ENCODE measurements at regions not wholly inside any gene's neighbourhood (a gene's known extent, or its start where the extent isn't known, plus 50 kb on each side); places are given as distances from the start of the nearest gene placed in this dataset.

DNA sequence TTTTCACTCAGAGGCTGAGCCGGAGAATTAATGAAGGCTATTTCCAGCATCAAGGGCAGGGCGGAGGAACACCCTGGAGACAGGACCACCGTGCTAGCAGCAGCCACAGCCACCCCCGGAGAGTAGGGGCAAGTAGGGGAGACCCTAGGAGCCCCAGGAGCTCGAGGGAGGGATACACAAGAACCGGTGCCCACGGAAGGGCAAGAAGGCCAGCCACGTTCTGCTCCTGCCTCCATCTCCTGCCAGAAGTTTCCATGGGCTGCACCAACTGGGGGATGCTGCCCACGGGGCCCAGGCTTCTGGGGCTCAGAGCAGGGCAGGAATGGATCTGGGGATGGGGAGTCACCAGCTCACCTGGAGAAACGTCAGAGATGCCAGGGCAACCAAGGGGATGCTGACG is 626.8 kb downstream of the TBC1D22A start:
- no peaks in the 10 kb centered on the region for H3K4me1 ChIP-seq
- intact Hi-C loops (cut with DNase I): no loop called here
- no peak overlapping the region for H3K4me3 ChIP-seq
- ATAC-seq (no peak), DNase-seq (no peak)
- no peak overlapping the region for H3K27ac ChIP-seq
- 69 to 78% (median 71%) methylated on average over 11 of the region's 11 CpGs for WGBS, 3 donors
- H3K27me3 ChIP-seq (ENCODE audit: insufficient read depth in 3 of 3, low read length in 2 of 3): peaks cover 0 to 2% (median 0%) of the 10 kb centered on the region in 3 donors
- TF ChIP-seq, protein P1, sequence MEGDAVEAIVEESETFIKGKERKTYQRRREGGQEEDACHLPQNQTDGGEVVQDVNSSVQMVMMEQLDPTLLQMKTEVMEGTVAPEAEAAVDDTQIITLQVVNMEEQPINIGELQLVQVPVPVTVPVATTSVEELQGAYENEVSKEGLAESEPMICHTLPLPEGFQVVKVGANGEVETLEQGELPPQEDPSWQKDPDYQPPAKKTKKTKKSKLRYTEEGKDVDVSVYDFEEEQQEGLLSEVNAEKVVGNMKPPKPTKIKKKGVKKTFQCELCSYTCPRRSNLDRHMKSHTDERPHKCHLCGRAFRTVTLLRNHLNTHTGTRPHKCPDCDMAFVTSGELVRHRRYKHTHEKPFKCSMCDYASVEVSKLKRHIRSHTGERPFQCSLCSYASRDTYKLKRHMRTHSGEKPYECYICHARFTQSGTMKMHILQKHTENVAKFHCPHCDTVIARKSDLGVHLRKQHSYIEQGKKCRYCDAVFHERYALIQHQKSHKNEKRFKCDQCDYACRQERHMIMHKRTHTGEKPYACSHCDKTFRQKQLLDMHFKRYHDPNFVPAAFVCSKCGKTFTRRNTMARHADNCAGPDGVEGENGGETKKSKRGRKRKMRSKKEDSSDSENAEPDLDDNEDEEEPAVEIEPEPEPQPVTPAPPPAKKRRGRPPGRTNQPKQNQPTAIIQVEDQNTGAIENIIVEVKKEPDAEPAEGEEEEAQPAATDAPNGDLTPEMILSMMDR (IDR thresholded peaks at IDR 0.05): no peak
- H3K9me3 ChIP-seq: no peaks in the 10 kb centered on the region
- H3K36me3 ChIP-seq (ENCODE audit: insufficient read depth in 1 of 2, low read depth in 1 of 2): no peaks in the 10 kb centered on the region

DNA sequence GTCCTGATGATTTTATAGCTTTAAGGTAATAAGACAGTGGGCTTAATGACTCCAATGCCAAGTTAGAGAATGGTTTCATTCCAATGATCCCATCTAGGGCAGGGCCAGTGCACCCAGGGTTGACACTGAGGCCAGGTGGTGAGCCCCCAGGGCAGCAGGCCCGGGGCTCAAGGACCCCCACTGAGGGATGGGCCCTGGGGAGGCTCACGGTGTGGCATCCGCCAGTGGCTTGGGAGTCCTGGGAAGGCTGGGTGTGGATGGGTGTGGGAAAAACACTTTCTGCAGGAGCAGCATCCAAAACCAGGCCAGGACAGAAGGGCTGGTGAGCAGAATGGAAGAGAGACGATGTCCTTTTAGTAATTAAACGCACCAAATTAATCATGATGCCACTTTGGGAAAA is 626.3 kb downstream of the TBC1D22A start:
- Histone ChIP-seq H3K9me3 (no peaks in the 10 kb centered on the region), H3K36me3 (ENCODE audit: insufficient read depth in 1 of 2, low read depth in 1 of 2) (no peaks in the 10 kb centered on the region), H3K4me3 (no peak overlapping the region), H3K4me1 (no peaks in the 10 kb centered on the region), H3K27ac (no peak overlapping the region), H3K27me3 (ENCODE audit: insufficient read depth in 3 of 3, low read length in 2 of 3) (peaks cover 0 to 2% (median 0%) of the 10 kb centered on the region in 3 donors)
- TF ChIP-seq, protein P1 (IDR thresholded peaks at IDR 0.05): no peak
- intact Hi-C loops (cut with DNase I): no loop called here
- DNase-seq (no peak), ATAC-seq (no peak)
- 44 to 58% (median 53%) methylated on average over 5 of the region's 5 CpGs for WGBS, 3 donors

DNA sequence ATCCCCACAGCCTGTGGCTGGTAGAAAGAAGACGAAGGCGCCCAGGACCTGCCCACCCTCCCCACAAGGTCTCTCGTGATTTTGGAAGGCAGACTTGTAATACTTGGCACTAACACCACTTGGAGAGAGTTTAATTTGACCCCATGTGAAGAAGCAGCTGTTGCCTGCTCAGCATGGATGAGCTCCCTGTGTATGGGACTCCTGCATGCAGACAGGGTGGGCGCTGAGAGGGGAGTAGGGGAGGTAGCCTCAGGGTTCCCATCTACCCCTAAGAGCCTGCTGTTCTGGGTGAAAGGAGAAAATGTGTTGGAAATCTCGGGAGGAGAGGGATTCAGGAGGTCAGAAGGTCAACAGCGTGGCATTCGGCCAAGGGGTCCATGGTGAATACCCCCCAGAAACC is 625.9 kb downstream of the TBC1D22A start:
- ATAC-seq (no peak), DNase-seq (no peak)
- H3K27me3 ChIP-seq (ENCODE audit: insufficient read depth in 3 of 3, low read length in 2 of 3): peaks cover 0 to 2% (median 0%) of the 10 kb centered on the region in 3 donors

DNA sequence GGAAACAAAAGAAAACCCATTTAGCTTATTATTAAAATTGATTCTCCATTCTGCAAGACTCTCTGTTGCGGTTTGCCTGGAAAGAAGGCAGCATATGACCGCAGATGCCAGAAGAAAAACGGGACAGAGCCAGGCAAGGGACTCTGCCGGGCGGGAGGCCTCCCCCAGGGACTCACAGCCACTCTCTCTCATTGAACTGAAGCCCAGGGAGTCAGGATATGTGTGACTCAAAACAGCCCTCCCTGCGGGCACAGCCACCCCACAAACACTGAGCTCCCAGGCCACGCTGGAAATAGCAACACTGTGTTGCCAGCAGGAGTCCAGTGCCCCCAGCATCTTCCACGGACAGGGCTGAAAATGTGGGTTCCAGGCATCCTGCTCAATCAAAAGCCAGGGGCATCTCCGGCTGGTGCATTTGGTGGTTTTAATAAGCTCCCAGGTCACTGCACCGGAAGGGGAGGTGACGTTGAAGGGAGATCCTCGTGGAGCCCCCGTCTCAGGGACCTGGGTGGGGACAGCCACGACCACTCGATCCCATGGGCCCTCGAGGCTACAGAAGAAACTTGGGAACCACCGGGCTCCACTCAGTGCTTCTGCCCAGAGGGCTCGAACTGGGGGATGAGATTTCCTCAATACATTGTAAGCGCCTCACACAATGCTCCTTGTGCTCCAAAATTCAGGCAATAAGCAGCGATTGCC is 624.5 kb downstream of the TBC1D22A start:
- intact Hi-C loops (cut with DNase I): no loop called here
- no peak for ATAC-seq
- 44 to 58% (median 56%) methylated on average over 20 of the region's 20 CpGs for WGBS, 3 donors

More for the DNA sequence above, 625.9 kb downstream of the TBC1D22A start:
- TF ChIP-seq, protein P1 (IDR thresholded peaks at IDR 0.05): no peak
- H3K27ac ChIP-seq: no peak overlapping the region
- WGBS, 3 donors: 49 to 54% (median 49%) methylated on average over 7 of the region's 7 CpGs
- H3K36me3 ChIP-seq (ENCODE audit: insufficient read depth in 1 of 2, low read depth in 1 of 2): no peaks in the 10 kb centered on the region
- no peaks in the 10 kb centered on the region for H3K4me1 ChIP-seq
- no peak overlapping the region for H3K4me3 ChIP-seq
- H3K9me3 ChIP-seq: no peaks in the 10 kb centered on the region
- intact Hi-C loops (cut with DNase I): no loop called here

More for the DNA sequence above, 624.5 kb downstream of the TBC1D22A start:
- no peak for DNase-seq
- Histone ChIP-seq H3K9me3 (no peaks in the 10 kb centered on the region), H3K36me3 (ENCODE audit: insufficient read depth in 1 of 2, low read depth in 1 of 2) (no peaks in the 10 kb centered on the region), H3K27me3 (ENCODE audit: insufficient read depth in 3 of 3, low read length in 2 of 3) (peaks cover 0 to 2% (median 0%) of the 10 kb centered on the region in 3 donors), H3K4me3 (no peak overlapping the region), H3K27ac (no peak overlapping the region), H3K4me1 (no peaks in the 10 kb centered on the region)
- TF ChIP-seq, protein P1 (IDR thresholded peaks at IDR 0.05): no peak

Data from psoas muscle (tissue), 7 donors.